Right lobe of liver (tissue), 6 donors: ENCODE measurements at regions not wholly inside any gene's neighbourhood (a gene's known extent, or its start where the extent isn't known, plus 50 kb on each side); places are given as distances from the start of the nearest gene placed in this dataset.
A peak's percentile ranks its signal among the peaks of the same experiment; 100 is the strongest.

Experiments used
- ATAC-seq, 4 donors: fragments of 200-7000 bp; cut with Tn5 transposase; one replicate each; pipeline ENCODE4 v1.9.1; 2020; ENCODE audit warnings: mild to moderate bottlenecking in 4 of 4, moderate library complexity in 4 of 4
- DNase-seq, 3 donors: peaks; one replicate each; pipeline ENCODE4 v3.0.0-alpha.2; 2020
- H3K27ac ChIP-seq, 3 donors: fragments of 200-600 bp; one replicate each; pipeline ENCODE4 v1.8.0; 2022
- H3K27me3 ChIP-seq, 2 donors: fragments of 200-600 bp; one replicate each; pipeline ENCODE4 v1.8.0; 2022
- H3K36me3 ChIP-seq, 4 donors: fragments of 200-600 bp; sonication (generic) in 1 of 4; one replicate each; pipeline versions ENCODE4 v1.5.1 to v1.8.0; 2017 to 2022; ENCODE audit warnings: control low read depth in 1 of 4
- H3K4me1 ChIP-seq, 4 donors: fragments of 200-600 bp; sonication (generic) in 1 of 4; one replicate each; pipeline versions ENCODE4 v1.5.1 to v1.8.0; 2017 to 2022; ENCODE audit warnings: control low read depth in 1 of 4
- H3K4me3 ChIP-seq, 3 donors: fragments of 200-600 bp; one replicate each; pipeline ENCODE4 v1.8.0; 2022
- H3K9me3 ChIP-seq, 4 donors: fragments of 200-600 bp; sonication (generic) in 1 of 4; one replicate each; pipeline versions ENCODE4 v1.5.1 to v1.8.0; 2017 to 2022; ENCODE audit warnings: control low read depth in 1 of 4
- CTCF ChIP-seq, 4 donors: fragments of 200-600 bp in 3 of 4; fragments of 450-650 bp in 1 of 4; IDR thresholded peaks; one replicate each; pipeline versions ENCODE4 v1.5.1 to v1.8.0; 2016 to 2022; ENCODE audit warnings: antibody characterized with exemption in 4 of 4, mild to moderate bottlenecking in 2 of 4
- POLR2A ChIP-seq: fragments of 450-650 bp; IDR thresholded peaks from one replicate; pipeline ENCODE4 v1.6.1; 2017; ENCODE audit warnings: antibody characterized with exemption, mild to moderate bottlenecking
- WGBS: methylation state at CpG from one replicate; pipeline ENCODE4 v1.1.6; 2018; ENCODE audit warnings: low coverage, low lambda C conversion rate; ENCODE audit not compliant: insufficient coverage; ENCODE audit errors: missing lambda C conversion rate; 5-methylcytosine and 5-hydroxymethylcytosine counted together
- intact Hi-C, 2 donors: fragments of 100-400 bp; cut with DNase I; formaldehyde crosslinking; loops; one replicate each; pipeline versions ENCODE4 v1.11.2 to v1.14.1; 2022
- microRNA-seq, 2 donors: library from miRNA; unstranded; fragments of <30 nt; microRNA quantifications; one replicate each; pipeline ENCODE4, GENCODE V29; 2019 to 2020
- small RNA-seq, 2 experiments: library from RNA; depleted of rRNA; stranded (forward); fragments of <200 nt; gene quantifications; one replicate each; pipeline ENCODE3, GENCODE V24; 2016
- donor health status: DM: no; HTN: yes; CAD: no.
- donor health status: DM: no; HTN: no; CAD: no.
- donor health status: DM: no; HTN: no; CAD: no.
- donor health status: DM: no; HTN: yes; CAD: no.
- donor health status: DM: no; HTN: yes; CAD: no.

- no peak overlapping the region for H3K4me3 ChIP-seq
- ATAC-seq (no peak), DNase-seq (no peak)
- no peaks in the 10 kb centered on the region for H3K27me3 ChIP-seq
- no peaks in the 10 kb centered on the region for H3K36me3 ChIP-seq
- TF ChIP-seq CTCF (IDR thresholded peaks at IDR 0.05), result no peak
- TF ChIP-seq POLR2A, result no peak
- intact Hi-C loops, result loop anchor here (5.0 to 10.0 kb wide), 3 partner anchors 44 to 139 kb away; partner anchors contain the start of gene GSE1 (in 1 of the 2)
- H3K4me1 ChIP-seq, result peaks cover 0 to 72% (median 33%) of the 10 kb centered on the region in 4 donors
- H3K9me3 ChIP-seq, result no peaks in the 10 kb centered on the region
- peak overlapping the region in 1 of 3 donors; percentile 18 for H3K27ac ChIP-seq
- WGBS, result 54% methylated on average over 7 of the region's 7 CpGs
Observed at GRCh38 chr16:85560932-85561247, 52.2 kb upstream of the GSE1 start.

- 33% methylated on average over 1 of the region's 24 CpGs for WGBS
- H3K27ac ChIP-seq, result peak overlapping the region in 1 of 3 donors; percentile 18
- H3K4me3 ChIP-seq, result no peak overlapping the region
- DNase-seq (no peak), ATAC-seq (no peak)
- no peaks in the 10 kb centered on the region for H3K27me3 ChIP-seq
- intact Hi-C loops, result loop anchor here (5.0 to 10.0 kb wide), 3 partner anchors 44 to 139 kb away; partner anchors contain the start of gene GSE1 (in 1 of the 2)
- TF ChIP-seq CTCF (IDR thresholded peaks at IDR 0.05) (no peak), POLR2A (no peak)
- no peaks in the 10 kb centered on the region for H3K9me3 ChIP-seq
- H3K36me3 ChIP-seq, result no peaks in the 10 kb centered on the region
- peaks cover 0 to 77% (median 33%) of the 10 kb centered on the region in 4 donors for H3K4me1 ChIP-seq
Observed at GRCh38 chr16:85561248-85562092, 51.7 kb upstream of the GSE1 start.

- WGBS, result 63% methylated on average over 9 of the region's 19 CpGs
- no peaks in the 10 kb centered on the region for H3K36me3 ChIP-seq
- peaks cover 0 to 78% (median 33%) of the 10 kb centered on the region in 4 donors for H3K4me1 ChIP-seq
- ATAC-seq (no peak), DNase-seq (no peak)
- intact Hi-C loops, result loop anchor here (5.0 to 10.0 kb wide), 3 partner anchors 45 to 140 kb away; partner anchors contain the start of gene GSE1 (in 1 of the 2)
- no peak overlapping the region for H3K27ac ChIP-seq
- TF ChIP-seq POLR2A, result no peak
- TF ChIP-seq CTCF (IDR thresholded peaks at IDR 0.05), result no peak
- no peaks in the 10 kb centered on the region for H3K27me3 ChIP-seq
- no peaks in the 10 kb centered on the region for H3K9me3 ChIP-seq
- H3K4me3 ChIP-seq, result no peak overlapping the region
Observed at GRCh38 chr16:85562093-85562786, 50.9 kb upstream of the GSE1 start.

- TF ChIP-seq CTCF (IDR thresholded peaks at IDR 0.05) (no peak), POLR2A (no peak)
- intact Hi-C loops, result loop anchor here (5.0 to 10.0 kb wide), 3 partner anchors 46 to 141 kb away; partner anchors contain the start of gene GSE1 (in 1 of the 2)
- ATAC-seq (no peak), DNase-seq (no peak)
- Histone ChIP-seq H3K36me3 (no peaks in the 10 kb centered on the region), H3K4me1 (peaks cover 0 to 77% (median 29%) of the 10 kb centered on the region in 4 donors), H3K27ac (peak overlapping the region; percentile 53 to 89 (median 67)), H3K27me3 (no peaks in the 10 kb centered on the region), H3K9me3 (no peaks in the 10 kb centered on the region), H3K4me3 (peak overlapping the region in 2 of 3 donors; percentile 8)
- 48% methylated on average over 8 of the region's 8 CpGs for WGBS
Observed at GRCh38 chr16:85563034-85563433, 50.1 kb upstream of the GSE1 start.

Small RNA genes in the stretch of these regions (microRNA-seq; reads per million reads assigned to microRNA genes)
- 0 reads per million in 2 donors for gene MIR5093

Small RNA genes in the stretch of these regions (small RNA-seq; reads per million reads assigned to genes)
- 0 reads per million in 2 experiments for gene COX6CP16
- 0 reads per million in 2 experiments for gene MIR5093
